HG03159 (cell line): ENCODE measurements at regions not wholly inside any gene's neighbourhood (a gene's known extent, or its start where the extent isn't known, plus 50 kb on each side); places are given as distances from the start of the nearest gene placed in this dataset.

ENCODE experiments used
- ATAC-seq: cut with Tn5 transposase; IDR thresholded peaks from one replicate; pipeline ENCODE4 v1.9.1; 2021; ENCODE audit warnings: mild to moderate bottlenecking, moderate library complexity; ENCODE audit not compliant: unreplicated experiment

DNA sequence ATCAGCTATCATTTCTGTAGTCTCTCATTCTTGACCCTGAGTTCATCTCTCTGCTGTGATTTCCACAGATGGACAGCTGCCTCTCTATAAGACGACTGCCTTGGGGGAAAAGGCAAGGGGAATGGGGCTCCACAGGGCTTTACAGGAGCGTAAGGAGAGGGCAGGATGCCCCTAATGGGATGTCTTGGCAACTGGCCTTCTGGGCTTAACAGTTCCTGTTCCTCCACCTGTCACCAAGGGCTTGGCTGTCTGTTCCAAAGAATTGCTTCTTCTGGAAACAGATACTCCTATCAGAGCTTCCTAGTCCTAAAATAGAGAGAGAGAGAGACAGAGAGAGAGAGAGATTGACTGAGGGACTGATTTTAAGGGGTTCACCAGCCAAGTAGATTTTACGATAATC lies 181.9 kb downstream of the TMEM200A start:
- no peak for ATAC-seq

DNA sequence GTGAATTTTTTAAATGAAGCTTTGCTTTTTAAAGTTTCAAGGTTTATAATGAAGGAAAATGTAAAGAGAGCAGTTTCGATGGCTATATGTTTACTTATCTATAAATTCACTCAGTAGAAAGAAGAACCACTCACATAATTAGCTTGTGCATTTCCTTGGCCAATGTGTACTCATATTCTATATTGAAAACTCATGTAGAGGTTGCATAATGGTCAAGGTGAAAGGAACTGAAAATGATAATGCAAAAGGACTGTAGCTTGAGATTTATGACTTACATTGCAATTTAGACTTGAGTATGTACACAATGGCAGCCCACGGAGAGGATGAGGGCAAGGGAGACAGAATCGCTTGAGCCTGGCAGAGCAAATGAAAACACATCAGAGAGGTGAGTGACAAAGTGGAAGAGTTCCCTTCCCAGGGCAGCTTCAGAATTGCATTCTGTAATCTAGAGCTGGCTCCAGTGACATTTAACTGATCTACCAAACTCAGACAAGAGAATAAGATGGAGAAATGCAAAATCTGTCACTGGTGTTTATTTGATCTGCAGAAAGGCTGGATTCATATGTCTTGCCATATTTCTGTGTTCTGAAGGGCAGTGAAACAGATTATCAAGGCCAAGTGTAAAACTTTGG lies 191.8 kb downstream of the TMEM200A start:
- peak; percentile 46 for ATAC-seq

DNA sequence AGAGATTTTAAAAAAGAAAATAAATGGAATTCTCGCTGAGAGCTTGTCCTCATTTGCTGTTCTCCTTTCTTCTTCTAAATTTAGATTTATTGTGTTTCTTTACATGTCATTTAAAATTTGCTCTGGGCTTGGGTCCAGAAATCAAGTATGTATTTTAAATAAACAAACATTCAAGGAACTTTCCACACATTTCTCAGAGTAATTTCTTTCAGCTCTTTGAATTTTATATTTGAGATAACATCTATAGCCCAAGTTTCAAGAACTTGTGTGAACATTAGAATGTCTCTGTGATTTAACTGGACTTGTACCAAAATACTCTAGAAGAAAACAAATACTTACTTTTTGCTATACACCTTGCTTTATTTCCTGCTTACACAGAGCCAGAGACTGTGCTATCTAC lies 192.3 kb downstream of the TMEM200A start:
- no peak for ATAC-seq

DNA sequence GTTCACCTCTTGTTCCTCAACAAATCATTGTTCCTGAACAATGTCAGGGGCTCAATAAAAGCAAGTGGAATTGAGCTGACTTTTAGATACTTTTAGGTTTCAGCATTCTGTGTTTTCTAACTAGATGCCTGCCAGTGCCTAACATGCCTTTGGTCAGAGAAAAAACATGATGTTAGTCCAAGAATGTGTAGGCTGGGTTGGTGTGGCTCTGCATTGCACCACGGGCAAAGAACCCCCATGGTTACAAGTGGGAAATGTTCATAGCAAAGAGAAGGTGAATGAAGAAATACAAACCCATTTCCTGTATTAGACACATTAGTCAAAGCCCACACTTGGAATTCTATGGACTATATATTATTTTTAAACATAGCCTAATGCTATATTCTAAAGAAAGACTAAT lies 193.3 kb downstream of the TMEM200A start:
- ATAC-seq, result no peak

DNA sequence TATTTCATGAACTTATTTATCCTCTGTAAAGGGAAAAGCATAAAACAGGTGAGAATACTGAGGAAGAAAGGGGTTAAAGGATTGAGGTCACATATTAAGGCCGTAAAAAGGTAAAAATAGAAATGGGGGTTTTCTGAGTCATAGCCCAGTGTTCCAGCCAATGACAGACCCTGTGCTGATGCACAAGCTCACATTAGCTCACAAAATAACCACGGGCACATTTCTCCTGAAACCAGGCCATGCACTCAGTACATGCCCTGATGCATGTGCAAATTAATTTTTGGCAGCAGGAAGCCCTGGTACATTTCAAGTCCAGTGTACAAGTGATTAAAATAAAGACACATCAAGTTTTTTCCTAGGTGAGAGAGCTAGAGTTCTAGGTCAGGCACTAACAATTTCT lies 194.4 kb downstream of the TMEM200A start:
- no peak for ATAC-seq

DNA sequence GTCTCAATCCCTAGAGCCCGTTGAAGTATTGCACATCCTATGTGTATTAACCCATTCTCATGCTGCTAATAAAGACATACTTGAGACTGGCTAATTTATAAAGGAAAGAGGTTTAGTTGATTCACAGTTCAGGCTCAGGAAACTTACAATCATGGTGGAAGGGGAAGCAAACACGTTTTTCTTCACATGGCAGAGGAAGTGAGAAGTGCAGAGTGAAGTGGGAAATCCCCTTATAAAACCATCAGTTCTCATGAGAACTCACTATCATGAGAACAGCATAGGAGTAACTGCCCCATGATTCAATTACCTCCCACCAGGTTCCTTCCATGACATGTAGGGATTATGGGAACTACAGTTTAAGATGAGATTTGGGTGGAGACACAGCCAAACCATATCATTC lies 195.3 kb downstream of the TMEM200A start:
- peak; percentile 64 for ATAC-seq

DNA sequence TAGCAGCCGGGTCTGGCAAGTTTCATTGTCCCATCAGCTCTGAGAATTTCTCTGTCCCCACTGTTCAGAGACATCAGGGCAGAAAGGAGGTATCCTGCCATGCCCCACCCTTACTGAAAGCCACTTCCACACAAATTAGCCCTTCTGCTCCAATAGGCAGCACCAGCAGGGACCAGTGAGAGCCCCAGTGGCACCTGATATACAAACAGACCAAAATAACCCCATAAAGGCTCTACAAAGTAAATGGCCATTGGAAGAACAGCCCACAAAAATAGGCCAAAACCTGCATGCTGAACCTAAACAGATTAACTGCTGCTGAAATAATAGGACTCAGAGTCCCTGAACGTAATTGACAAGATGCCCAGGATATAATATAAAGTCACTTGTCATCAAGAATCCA lies 199.9 kb downstream of the TMEM200A start:
- ATAC-seq, result no peak

DNA sequence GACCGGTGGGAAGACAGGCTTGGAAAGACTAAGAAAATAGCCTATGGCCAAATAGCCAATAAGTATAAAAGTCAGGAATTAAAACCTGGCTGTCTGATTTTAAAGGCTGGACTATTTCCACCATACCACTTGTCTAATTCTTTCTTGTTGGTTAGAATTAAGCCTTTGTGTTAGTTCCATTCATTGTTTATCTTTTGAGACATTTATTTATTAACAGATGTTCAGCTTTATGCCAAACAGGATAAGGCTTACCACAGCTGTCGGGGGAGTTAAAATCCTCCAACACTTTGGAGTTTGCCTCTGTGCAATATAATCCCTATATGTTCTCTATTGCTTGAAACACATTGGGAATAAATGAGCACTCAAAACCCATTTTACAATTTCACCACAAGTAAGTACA lies 208.3 kb downstream of the TMEM200A start:
- no peak for ATAC-seq

DNA sequence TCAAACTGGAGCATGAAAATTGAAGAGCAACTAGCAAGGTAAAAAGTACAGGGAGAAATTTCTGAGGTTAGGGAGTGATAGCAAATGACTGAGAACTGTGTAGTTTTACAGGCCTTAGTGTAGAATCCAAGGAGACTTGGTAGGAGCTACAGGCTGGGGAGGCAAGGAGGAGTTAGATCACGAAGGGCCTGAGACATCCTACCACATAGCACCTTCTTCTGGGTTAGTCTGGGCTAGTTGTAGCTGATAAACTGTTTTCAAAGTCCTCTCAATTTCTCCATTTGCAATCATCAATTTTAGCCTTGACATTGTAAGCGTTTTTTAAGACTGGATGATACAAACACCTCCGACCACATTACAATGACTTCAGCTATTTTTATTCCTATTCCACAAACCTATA lies 209.7 kb downstream of the TMEM200A start:
- ATAC-seq, result no peak

DNA sequence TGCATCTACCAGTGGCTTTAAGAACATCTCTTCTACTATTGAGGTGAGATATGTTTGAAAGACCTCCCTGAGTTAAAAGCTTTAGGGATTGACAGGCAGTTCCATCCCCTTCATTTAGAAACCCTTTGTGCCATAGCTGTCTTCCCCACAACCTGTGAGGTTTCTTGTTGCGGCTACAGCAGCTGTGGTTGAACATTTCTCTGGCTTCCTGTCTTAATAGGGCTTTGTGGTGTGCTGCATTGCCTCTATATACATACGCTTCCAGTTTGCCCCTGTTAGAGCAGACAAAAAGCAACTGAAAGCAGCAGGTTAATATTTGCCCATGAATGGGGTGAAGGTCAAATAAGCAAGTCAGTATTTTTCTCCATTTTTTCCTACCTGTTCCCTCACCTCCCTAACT lies 210.2 kb downstream of the TMEM200A start:
- peak; percentile 99 for ATAC-seq

DNA sequence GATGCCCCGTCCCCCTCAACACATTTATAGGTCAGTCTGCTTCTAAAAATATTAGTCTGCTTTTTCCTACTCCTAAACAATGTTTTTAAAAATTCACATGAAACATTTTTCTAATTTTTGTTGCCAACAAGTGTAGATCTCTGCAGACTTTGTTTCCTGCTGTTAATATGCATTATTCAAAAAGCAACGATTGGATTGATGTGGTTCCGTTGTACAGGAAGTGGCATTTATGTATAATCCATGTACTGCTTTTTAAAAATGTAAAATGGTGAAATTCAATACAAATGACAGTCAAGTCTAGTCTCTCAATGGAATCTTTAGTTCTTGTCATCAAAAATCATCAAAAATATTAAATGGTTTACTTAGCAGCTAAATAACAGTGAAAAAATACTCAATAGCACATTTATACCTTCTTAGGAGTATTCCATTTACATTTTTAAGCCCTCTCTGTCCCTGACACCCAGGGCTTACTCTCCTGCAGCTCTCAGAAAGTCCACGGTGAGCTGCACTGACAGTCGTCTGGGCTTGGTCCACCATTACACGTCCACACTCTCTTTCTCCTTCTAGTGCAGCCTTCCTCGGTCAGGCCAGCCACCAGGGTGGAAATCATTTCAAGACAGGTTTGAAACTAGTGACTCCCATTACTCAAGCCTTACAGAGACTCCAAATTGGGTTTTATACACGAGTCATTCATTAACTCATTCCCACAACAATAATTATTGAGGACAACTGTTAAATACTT lies 211.5 kb downstream of the TMEM200A start:
- no peak for ATAC-seq

DNA sequence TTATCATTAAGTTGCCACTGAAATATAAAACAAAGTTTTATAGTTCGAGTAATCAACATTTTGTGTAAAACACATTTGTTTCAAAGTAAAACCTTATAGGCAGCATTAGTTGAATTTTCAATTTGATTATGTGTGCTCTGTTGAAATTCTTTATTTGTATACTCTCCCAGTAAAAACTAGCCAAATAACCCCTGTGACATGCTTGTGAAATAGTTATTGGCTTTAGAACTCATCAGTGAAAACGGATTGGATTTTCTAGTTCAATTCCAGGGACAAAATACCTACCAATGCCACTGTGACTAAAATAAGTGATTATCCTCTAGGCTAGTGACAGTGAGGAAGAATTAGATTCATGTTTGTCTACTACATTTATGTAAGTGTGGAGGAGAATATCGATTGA lies 212.9 kb downstream of the TMEM200A start:
- no peak for ATAC-seq

DNA sequence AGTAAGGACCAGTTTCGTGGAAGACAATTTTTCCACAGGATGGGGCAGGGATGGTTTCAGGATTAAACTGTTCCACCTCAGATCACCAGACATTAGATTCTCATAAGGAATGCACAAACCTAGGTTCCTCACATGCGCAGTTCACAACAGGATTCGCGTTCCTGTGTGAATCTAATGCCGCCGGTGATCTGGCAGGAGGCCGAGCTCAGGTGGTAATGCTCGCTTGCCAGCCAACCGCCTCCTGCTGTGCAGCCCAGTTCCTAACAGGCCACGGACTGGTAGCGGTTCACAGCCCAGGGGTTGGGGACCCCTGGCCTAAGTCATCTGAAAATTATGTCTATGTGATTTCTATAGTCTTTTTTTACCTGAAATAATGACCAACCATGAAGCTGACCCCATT lies 217.5 kb downstream of the TMEM200A start:
- ATAC-seq, result no peak

DNA sequence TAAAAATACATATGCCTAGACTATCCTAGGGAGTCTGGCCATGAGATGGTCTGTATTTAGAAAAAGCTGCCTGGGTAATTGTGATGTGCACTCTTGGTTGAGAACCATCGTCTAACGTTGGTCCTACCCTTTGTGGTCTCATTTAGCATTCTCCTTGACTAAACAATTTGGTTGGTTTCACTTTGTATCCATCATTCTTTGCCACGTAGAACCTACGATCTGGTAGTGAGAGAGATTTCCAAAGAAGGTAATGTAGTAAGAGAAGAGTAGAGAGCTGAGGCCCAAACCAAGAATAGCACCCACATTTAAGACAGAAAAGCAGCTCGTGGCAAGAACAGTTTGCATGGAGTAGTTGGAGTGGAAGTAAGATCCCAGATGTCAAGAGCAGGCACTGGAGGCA lies 219.8 kb downstream of the TMEM200A start:
- no peak for ATAC-seq

DNA sequence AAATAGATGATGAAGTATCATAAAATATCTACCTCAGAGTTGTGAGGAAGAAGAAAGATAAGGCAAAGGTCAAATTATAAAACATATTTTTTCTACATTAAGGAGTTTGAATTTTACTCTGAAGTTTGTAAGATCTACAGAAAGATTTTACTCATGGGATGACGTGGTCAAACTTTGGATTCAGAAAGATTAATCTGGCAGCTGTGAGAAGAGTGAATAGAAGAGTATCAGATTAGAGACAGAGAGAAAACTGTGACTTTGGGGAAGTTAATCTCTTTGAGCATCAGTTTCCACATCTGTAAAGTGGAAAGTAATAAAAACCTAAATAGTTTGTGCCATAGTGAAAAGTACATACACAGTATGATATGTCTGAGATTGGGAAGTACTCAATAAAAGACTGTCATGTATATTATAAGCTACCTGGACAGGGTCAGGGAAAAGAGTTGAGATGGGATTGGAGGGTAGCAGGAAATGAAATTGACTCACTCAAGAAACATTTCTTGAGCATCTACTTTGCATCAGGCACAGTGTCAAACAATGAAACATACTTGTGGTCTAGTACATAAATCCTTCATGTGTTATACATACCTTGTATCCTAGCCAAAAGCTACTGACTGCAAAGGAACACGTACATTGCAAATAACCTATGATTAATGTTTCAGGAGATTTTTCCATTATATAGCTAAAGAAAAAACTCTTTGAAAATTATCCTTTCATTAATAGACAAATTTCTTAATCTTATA lies 222.1 kb downstream of the TMEM200A start:
- no peak for ATAC-seq

DNA sequence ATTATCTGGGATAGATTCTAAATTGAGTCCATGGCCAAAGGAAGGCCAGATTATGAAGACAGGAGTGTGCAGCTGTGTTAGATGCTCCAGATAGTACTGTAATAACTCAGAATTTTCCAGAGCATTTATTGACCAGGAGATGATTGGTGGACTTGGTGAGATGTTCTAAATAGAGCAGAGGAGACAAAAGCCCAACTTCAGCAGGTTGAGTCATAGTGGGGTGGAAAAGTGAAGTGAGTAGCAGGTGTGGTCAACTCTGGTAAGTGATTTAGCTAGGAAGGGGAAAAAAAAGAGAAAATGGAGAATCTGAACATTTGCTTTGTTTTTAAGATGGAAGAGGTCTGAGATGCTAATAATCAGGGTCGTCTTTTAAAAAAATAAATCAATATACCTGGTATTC lies 227.4 kb downstream of the TMEM200A start:
- no peak for ATAC-seq

DNA sequence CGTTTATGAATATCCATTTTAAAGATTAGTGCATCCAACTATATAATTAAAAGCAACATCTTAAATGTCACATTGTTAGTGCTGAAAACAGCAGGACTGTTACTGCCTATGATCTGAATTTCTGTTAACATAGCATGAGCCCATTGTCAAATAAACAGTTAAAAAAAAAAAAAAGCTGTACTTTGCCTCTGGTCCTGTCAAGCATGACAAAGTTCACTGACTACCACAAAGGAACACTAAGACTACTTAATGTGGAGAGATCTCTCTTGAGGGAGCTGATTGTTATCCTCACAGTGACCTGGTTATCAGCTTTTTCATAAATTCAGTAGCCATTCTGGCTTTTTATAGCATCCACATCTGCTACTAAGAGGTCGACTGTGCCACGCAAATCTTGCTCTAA lies 228.1 kb downstream of the TMEM200A start:
- no peak for ATAC-seq

DNA sequence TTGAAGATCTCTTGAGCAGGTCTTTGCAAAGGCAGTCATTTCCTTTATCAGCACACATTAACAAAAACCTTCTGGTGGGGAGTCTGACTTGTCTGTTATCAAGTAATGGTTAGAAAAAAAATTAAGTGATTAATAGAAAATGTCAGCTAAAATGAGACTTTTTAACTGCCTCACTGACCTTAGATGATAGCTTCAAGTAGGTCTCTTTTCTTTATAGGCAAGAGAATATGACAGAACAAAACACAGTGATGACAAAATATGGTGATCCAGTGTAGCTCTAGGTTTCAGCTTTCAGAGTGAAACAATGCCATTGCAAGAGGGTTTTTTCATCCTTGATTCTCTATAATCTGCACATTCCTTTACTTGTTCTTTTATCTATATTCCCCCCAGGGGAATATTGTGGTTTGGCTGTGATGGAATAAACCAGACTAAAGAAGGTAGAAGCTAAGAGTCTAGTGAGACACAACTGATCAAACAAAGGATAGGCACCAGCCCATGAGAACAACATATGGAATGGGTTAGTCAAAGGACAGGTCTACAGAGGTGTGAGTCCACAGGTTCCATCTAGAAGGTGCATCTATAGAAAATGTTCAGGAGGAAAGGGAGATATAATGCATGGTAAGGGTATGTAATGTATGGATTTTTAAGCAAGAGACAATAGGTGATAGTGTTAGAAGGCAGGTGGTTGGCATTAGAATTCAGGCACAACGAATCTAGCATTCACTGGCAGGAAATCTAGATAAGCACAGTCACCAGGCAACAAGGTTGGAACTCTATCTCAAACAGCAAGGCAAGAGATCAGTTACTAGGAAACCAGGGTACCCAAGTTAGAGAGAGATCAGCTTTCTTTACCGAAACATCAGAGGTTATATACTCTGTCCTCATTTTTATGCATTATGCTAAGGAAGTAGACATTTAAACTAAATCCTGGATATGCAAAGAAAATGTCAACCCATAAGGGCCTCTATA lies 228.9 kb upstream of the SMLR1 start:
- ATAC-seq, result no peak

DNA sequence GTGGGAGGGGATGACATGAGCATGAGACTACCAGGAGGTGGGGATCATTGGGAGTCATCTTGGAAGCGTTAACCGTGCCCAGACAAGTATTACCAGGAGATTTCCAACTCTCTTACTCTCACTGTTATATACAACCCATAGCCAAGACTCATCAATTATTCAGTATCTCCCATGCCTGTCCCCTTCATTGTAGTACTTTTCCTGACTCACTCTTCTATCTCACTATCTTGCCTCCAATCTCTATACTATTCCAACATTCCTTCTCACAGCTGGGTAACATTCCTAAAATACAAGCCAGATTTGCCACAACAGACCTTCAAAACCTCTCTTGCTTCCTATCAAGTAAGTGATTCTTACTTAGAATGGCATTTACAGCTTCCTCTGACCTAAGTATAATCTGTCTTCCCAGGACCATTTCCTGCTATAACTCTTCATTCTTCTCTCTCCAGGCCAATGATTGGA lies 226.3 kb upstream of the SMLR1 start:
- ATAC-seq, result no peak

DNA sequence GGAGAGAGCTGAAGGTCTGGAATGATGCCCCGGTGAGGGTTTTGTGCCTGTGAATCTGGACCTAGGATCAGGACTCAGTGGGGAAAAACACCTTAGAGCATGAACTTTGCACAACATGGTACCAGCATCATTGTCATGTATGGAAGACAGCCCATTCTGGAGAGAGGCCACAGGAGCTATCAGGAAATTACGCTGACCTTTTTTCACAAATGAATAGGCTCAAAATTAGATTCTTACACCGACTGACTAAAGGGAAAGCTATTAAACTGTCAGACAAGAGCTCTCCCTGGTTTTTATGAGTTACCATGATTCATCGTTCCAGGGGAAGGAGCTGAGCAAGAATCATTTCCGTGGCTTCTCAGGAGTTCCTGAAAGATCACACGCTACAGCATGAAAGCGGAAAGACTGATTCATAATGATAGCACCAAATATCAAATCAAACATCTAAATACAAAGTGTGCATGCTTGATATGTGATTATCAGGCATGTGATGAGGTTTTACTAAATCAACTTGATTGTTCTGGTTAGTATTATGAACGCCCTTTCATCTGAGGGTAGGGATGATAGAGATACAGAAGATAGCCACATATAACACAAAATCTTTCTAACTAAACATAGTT lies 224.9 kb upstream of the SMLR1 start:
- no peak for ATAC-seq
